Esophagus muscularis mucosa (tissue), 3 donors: ENCODE measurements at regions not wholly inside any gene's neighbourhood (a gene's known extent, or its start where the extent isn't known, plus 50 kb on each side); places are given as distances from the start of the nearest gene placed in this dataset.

Source experiments
- POLR2A ChIP-seq: fragments of 450-650 bp; IDR thresholded peaks from one replicate; pipeline ENCODE4 v1.6.1; 2017; ENCODE audit warnings: antibody characterized with exemption, moderate library complexity, mild to moderate bottlenecking, low read depth
- TF ChIP-seq, protein P1 (sequence below), 3 experiments: fragments of 200-600 bp in 2 of 3; fragments of 450-650 bp in 1 of 3; sonication (generic) in 2 of 3; IDR thresholded peaks; one replicate each; pipeline ENCODE4 v1.5.1; 2017 to 2019; ENCODE audit warnings: antibody characterized with exemption in 3 of 3, mild to moderate bottlenecking in 2 of 3, moderate library complexity in 1 of 3

DNA sequence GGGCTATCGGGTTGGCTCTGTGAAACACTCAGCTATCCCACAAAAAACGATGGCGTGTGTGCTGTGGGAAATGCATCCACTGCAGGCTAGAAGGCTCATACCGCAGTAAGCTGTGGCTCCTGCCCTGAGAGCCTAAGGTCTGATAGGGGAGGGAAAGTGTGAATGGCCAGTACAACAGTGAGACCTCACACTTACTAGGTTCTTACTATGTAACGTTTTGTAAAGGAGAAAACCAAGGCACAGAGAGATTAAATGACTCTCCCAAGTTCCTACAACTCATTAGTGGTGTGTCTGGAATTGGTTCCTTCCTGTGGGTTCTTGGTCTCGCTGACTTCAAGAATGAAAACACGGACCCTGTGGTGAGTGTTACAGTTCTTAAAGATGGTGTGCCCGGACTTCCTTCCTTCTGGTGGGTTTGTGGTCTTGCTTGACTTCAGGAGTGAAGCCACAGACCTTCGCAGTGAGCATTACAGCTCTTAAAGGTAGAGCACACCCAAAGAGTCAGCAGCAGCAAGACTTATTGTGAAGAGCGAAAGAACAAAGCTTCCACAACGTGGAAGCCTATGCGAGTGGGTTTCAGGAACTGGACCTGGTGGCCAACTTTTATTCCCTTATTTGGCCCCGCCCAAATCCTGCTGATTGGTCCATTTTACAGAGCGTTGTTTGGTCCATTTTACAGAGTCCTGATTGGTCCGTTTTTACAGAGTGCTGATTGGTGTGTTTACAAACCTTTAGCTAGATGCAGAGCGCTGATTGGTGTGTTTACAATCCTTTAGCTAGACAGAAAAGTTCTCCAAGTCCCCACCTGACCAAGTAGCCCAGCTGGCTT is 161.7 kb downstream of the POLR2M start:
- TF ChIP-seq, protein P1, sequence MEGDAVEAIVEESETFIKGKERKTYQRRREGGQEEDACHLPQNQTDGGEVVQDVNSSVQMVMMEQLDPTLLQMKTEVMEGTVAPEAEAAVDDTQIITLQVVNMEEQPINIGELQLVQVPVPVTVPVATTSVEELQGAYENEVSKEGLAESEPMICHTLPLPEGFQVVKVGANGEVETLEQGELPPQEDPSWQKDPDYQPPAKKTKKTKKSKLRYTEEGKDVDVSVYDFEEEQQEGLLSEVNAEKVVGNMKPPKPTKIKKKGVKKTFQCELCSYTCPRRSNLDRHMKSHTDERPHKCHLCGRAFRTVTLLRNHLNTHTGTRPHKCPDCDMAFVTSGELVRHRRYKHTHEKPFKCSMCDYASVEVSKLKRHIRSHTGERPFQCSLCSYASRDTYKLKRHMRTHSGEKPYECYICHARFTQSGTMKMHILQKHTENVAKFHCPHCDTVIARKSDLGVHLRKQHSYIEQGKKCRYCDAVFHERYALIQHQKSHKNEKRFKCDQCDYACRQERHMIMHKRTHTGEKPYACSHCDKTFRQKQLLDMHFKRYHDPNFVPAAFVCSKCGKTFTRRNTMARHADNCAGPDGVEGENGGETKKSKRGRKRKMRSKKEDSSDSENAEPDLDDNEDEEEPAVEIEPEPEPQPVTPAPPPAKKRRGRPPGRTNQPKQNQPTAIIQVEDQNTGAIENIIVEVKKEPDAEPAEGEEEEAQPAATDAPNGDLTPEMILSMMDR (IDR thresholded peaks at IDR 0.05) = no peak
- TF ChIP-seq POLR2A = no peak
